Cardiac fibroblast (primary cell): ENCODE measurements at regions not wholly inside any gene's neighbourhood (a gene's known extent, or its start where the extent isn't known, plus 50 kb on each side); places are given as distances from the start of the nearest gene placed in this dataset.

ENCODE experiments used
- DNase-seq, 2 donors: peaks; one replicate each; pipeline versions ENCODE4 v3.0.0 to v3.0.0-alpha.2; 2010; ENCODE audit warnings: low read depth in 2 of 2
- H3K4me3 ChIP-seq, 2 donors: replicated peaks in 1 of 2; 1 replicate in 1 of 2; 2 replicates in 1 of 2; pipeline ENCODE4 v1.5.1; 2011; ENCODE audit warnings: low read depth in 2 of 2, low read length in 2 of 2, mild to moderate bottlenecking in 2 of 2, moderate library complexity in 1 of 2
- TF ChIP-seq, protein P1 (sequence below): IDR thresholded peaks from one replicate; pipeline ENCODE4 v1.5.1; 2011; ENCODE audit warnings: low read depth, mild to moderate bottlenecking, low read length, inconsistent platforms

DNA sequence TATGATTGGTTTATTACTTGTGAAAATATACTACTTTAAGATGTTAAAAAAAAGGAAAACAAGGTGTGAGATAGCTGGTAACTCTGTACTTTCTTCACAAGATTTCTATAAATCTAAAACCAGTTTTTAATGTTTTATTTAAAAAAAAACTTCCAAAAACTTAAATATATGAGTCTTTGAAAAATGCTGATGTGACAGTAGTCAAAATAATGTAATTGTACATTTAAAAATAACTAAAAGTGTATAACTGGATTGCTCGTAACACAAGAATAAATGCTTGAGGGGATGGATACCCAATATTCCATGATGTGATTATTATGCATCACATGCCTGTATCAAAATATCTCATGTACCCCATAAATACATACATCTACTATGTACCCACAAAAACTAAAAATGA lies 464.9 kb downstream of the NYAP2 start:
- TF ChIP-seq, protein P1, sequence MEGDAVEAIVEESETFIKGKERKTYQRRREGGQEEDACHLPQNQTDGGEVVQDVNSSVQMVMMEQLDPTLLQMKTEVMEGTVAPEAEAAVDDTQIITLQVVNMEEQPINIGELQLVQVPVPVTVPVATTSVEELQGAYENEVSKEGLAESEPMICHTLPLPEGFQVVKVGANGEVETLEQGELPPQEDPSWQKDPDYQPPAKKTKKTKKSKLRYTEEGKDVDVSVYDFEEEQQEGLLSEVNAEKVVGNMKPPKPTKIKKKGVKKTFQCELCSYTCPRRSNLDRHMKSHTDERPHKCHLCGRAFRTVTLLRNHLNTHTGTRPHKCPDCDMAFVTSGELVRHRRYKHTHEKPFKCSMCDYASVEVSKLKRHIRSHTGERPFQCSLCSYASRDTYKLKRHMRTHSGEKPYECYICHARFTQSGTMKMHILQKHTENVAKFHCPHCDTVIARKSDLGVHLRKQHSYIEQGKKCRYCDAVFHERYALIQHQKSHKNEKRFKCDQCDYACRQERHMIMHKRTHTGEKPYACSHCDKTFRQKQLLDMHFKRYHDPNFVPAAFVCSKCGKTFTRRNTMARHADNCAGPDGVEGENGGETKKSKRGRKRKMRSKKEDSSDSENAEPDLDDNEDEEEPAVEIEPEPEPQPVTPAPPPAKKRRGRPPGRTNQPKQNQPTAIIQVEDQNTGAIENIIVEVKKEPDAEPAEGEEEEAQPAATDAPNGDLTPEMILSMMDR = no peak
- no peak for DNase-seq
- no peak overlapping the region for H3K4me3 ChIP-seq

DNA sequence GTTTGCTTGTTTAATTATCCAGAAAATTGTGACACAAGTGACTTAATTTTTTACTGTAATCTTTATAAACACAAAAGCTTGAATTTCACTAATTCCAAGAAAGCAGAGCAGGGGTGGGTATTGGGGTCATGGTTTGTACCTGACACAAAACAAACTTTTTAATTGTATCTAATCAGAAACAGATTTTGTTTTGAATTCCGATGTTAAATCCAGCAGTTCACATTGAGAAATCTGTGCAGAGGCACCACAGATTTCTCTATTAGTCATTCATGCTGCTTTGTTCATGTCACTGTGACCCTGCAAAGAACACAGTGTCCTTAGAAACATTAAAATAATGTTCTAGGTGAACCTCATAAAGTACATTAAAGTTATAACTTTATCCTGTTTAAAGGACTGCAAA lies 443.4 kb downstream of the NYAP2 start:
- H3K4me3 ChIP-seq = no peak overlapping the region
- peak; percentile 10 to 60 for DNase-seq
- TF ChIP-seq, protein P1 = no peak

DNA sequence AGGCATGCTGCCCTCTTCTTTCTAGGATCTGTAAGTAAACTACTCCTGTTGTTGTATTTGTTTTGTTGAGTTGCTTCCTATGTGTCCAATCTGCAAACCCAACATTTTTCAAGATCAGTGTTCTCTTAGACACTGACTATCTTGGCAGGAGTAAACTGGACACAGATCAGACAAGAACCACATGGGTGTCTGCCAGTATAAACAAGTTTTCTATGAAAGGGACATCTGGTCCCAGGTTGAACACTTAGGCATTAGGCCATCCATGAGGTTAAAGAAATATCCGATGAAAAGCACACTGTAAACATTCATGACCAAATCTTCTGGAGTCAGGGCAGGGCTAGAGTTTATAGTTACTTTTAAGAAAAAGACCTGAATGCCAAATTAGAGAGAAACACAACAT lies 441.8 kb downstream of the NYAP2 start:
- TF ChIP-seq, protein P1 = no peak
- H3K4me3 ChIP-seq = no peak overlapping the region
- DNase-seq = peak in 1 of 2 donors; percentile 50

DNA sequence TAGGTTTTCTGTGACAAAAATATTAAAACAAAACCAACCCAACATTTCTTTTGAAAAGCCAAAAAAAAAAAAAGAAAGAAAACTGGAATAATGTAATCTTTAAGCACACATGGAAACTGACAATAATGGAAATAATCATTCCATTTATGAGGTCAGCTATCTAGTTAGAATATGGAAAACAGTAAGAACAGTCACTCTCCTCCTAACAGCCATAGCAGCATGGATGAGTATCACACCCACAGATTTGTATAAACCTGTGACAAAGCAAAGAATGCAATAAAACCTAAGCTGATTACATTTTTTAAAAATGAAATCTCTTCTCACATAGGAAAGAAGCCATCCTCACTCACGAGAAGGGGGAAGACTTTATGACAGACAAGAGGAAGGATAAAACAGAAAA lies 437.8 kb downstream of the NYAP2 start:
- DNase-seq = no peak
- H3K4me3 ChIP-seq = no peak overlapping the region
- TF ChIP-seq, protein P1 = no peak

DNA sequence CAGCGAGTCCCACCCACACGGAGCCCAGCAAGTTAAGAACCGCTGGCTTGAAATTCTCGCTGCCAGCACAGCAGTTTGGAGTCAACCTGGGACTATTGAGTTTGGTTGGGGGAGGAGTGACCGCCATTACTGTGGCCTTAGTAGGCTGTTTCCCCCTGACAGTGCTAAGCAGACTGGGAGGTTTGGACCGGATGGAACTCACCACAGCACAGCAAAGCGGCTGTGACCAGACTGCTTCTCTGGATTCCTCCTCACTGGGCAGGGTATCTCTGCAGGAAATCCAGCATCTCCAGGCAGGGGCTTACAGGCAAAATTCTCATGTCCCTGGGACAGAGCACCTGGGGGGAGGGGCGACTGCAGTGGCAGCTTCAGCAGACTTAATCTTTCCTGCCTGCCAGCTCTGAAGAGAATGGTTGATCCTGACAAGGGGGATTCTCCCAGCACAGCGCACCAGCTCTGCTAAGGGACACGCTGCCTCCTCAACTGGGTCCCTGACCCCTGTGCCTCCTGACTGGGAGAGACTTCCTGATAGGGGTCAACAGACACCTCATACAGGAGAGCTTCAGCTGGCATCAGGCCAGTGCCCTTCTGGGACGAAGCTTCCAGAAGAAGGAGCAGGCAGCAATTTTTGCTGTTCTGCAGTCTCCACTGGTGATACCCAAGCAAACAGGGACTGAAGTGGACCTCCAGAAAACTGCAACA lies 425.4 kb downstream of the NYAP2 start:
- no peak for DNase-seq
- TF ChIP-seq, protein P1 = no peak
- H3K4me3 ChIP-seq = no peak overlapping the region

DNA sequence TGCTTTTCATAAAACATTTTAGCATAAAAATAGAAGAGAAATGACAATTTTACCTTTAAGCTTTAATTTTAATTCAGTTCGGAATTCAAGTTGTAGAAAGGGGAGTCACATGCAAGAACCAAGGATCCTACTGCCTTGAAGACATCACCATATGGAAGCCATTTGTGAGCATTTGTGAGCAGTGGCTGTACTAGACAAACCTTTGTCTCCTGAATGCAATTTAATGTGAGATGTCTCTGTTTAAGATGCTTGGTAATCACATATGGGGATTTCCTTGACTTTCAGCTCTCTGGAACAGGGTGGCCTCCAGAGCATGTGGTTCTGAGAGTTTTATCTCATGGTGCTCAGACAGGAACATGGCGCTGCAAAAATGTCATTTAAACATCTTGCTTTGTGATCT lies 421.8 kb downstream of the NYAP2 start:
- no peak overlapping the region for H3K4me3 ChIP-seq
- TF ChIP-seq, protein P1 = no peak
- no peak for DNase-seq

DNA sequence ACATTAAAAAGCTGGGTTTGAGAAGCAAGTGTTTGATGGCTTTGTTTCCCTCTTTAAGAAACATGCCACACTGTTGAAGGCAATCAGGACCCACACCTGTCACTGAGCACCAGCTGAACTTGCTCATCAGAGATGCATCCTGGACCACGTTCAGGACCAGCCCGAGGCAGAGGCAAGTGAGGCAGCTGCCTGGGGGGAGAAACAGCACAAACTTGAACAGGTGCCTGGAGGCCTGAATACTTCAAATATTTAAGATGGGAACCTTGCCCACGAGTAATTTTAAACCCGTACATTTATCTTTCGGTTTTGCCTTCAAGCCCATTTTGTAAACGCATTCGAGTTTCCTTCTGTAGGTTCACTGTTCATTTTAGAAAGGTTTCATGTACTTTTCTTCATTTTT lies 421.3 kb downstream of the NYAP2 start:
- no peak for DNase-seq
- H3K4me3 ChIP-seq = no peak overlapping the region
- TF ChIP-seq, protein P1 = no peak
